Ectodermal cell (in vitro differentiated cells): ENCODE measurements at regions not wholly inside any gene's neighbourhood (a gene's known extent, or its start where the extent isn't known, plus 50 kb on each side); places are given as distances from the start of the nearest gene placed in this dataset.
"Not testable (repeated sequence)": the region's sequence is repeated elsewhere in the genome, so short reads cannot be mapped to it uniquely, and the experiment has no call there.

Source experiments
- H3K27ac ChIP-seq: 2 replicates; pipeline ENCODE4 v1.7.0; 2013; ENCODE audit warnings: mild to moderate bottlenecking, low read depth, low read length; ENCODE audit not compliant: insufficient read depth, poor library complexity, severe bottlenecking
- H3K27me3 ChIP-seq: 2 replicates; pipeline ENCODE4 v1.7.0; 2013; ENCODE audit warnings: mild to moderate bottlenecking, low read length; ENCODE audit not compliant: insufficient read depth, control insufficient read depth, poor library complexity, severe bottlenecking
- H3K36me3 ChIP-seq: one replicate; pipeline ENCODE4 v1.7.0; 2013; ENCODE audit warnings: low read length; ENCODE audit not compliant: control insufficient read depth, insufficient read depth
- H3K4me1 ChIP-seq: one replicate; pipeline ENCODE4 v1.7.0; 2013; ENCODE audit warnings: low read length; ENCODE audit not compliant: control insufficient read depth, insufficient read depth
- H3K4me3 ChIP-seq: 2 replicates; pipeline ENCODE4 v1.7.0; 2013; ENCODE audit warnings: low read depth, low read length, control low read depth; ENCODE audit not compliant: insufficient read depth
- H3K9me3 ChIP-seq: 2 replicates; pipeline ENCODE4 v1.7.0; 2013; ENCODE audit warnings: mild to moderate bottlenecking, low read length, moderate library complexity; ENCODE audit not compliant: control insufficient read depth
- WGBS, 2 experiments: methylation state at CpG; one replicate each; pipeline ENCODE4 v1.1.7; 2013; ENCODE audit warnings: missing lambda C conversion rate in 2 of 2; 5-methylcytosine and 5-hydroxymethylcytosine counted together

DNA sequence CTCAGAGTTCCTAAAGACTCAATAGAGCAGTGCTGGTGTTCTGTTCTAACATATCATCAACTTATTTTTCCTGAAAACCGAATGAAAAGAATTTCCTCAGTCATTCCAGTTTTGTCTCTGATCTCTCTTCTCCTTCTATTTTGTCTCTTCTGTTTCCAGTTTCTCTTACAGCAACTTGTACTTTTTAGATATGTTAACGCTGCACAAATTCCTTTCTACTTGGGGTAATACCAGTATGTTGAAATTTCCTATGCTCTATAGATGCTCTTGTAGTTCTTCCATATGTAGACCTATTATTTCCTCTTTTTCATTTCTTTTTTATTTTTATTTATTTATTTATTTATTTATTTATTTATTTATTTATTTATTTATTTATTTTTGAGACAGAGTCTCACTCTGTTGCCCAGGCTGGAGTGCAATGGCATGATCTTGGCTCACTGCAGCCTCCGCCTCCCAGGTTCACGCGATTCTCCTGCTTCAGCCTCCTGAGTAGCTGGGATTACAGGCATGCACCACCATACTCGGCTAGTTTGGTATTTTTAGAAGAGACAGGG, 80.3 kb downstream of the LYZL2 start:
- H3K36me3 ChIP-seq, H3K4me3 ChIP-seq, H3K4me1 ChIP-seq, H3K9me3 ChIP-seq, H3K27me3 ChIP-seq, H3K27ac ChIP-seq: not testable (repeated sequence)
- 94 to 96% methylated on average over 5 to 6 of the region's 6 CpGs for WGBS, 2 experiments

DNA sequence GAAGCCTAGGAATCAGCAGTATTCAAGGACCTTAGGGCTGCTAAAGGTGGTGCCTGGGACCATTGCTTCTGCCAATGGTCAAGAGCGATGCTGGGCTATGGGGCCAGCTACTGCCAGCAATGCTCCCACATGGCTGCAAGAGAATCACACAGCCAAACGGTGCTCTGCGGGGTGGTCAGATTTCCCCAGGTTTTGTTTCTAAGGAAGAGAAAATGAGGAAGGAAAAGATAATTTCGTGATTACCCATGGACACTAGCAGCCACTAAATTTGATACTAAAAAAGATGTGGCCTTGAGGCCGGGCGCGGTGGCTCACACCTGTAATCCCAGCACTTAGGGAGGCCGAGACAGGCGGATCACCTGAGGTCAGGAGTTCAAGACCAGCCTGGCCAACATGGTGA, 83.0 kb downstream of the LYZL2 start:
- H3K36me3 ChIP-seq, result no peaks in the 10 kb centered on the region
- no peaks in the 10 kb centered on the region for H3K27me3 ChIP-seq
- no peak overlapping the region for H3K4me3 ChIP-seq
- H3K4me1 ChIP-seq, result no peaks in the 10 kb centered on the region
- H3K9me3 ChIP-seq, result no peaks in the 10 kb centered on the region
- WGBS, 2 experiments, result 86 to 87% methylated on average over 9 of the region's 9 CpGs
- H3K27ac ChIP-seq, result no peak overlapping the region

DNA sequence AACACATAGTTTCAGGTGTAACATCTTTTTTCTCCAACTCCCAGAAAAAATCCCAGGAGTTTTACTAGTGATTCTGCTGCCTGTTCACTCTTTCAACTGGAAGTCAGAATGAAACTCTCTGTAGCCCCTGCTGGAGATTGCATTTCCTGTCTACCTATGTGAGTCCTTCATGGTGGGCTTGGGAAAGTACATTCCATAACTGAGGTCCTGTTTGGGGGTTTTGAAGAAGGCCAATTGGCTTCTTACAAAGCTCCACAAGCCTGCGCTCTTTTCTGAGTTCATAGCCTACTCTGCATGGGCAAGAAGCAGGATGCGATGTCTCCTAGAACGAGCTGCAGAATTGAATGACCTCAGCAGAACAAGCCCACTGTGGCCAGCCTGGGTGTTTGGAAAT, 86.7 kb downstream of the LYZL2 start:
- H3K27me3 ChIP-seq, result no peaks in the 10 kb centered on the region
- H3K36me3 ChIP-seq, result no peaks in the 10 kb centered on the region
- WGBS, 2 experiments, result 90 to 91% methylated on average over 3 of the region's 3 CpGs
- H3K4me3 ChIP-seq, result no peak overlapping the region
- no peaks in the 10 kb centered on the region for H3K9me3 ChIP-seq
- H3K4me1 ChIP-seq, result no peaks in the 10 kb centered on the region
- no peak overlapping the region for H3K27ac ChIP-seq

DNA sequence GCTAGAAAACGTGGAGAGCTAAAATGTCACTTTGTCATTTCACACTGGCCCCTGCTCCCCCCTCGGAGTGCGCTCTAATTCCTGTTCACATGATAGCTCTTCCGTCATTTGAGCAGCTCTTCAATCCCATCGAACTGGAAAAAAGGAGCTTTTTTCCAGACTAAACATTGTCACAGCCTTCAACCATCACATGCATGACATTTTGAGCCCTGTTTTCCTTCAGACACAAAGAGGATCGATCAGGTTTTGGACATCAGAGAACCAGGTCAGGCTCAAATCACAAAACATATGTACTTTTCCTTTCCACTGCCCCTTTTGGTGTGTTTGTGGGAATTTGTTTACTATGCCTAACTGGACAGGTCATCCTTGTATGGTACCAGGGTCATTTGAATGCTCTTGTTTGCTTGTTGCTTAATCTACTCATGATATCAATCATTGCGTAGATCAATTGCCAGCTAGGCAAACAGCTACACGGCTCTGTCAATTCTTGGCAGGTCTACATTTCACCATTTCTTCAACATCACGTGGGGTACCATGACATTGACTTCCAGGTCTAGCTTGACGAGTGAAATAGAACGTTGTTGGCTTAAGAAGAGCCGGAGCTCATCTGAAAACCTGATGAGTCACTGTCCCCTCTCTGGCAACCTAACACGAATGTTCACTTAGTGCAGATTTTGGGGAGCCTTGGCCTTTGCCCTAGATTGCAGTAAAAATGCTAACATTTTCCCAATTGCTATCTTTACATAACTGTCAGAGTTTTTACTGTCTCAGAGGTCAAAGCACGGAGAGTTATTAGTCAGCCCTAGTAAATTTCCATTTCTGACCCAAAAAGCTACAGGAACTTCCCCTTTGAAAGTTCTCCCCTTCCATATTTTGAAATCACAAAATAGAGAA, 87.3 kb downstream of the LYZL2 start:
- H3K4me3 ChIP-seq, result no peak overlapping the region
- no peaks in the 10 kb centered on the region for H3K9me3 ChIP-seq
- H3K27me3 ChIP-seq, result no peaks in the 10 kb centered on the region
- H3K36me3 ChIP-seq, result no peaks in the 10 kb centered on the region
- no peaks in the 10 kb centered on the region for H3K4me1 ChIP-seq
- WGBS, 2 experiments, result 83 to 86% methylated on average over 14 of the region's 14 CpGs
- H3K27ac ChIP-seq, result no peak overlapping the region

DNA sequence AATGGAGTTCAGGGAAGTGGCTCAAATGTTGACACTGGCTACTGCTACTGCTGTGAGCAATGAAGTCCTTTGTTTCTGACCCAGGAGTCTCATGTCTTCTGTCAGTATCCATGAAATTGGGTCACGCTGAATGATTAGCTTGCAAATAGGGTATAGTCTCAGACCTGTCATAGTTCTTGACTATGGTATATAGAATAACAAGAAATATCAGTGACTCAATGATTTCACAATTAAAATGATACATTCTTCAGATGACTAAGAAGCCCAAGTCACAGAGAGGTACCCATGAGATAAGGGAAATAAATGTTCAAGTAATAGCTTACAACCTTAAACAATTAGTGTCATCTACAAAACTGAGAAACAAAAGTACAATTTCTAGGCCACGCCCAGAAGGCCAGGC, 89.3 kb downstream of the LYZL2 start:
- H3K4me1 ChIP-seq, result no peaks in the 10 kb centered on the region
- no peaks in the 10 kb centered on the region for H3K36me3 ChIP-seq
- H3K9me3 ChIP-seq, result no peaks in the 10 kb centered on the region
- 88 to 100% methylated on average over 2 of the region's 2 CpGs for WGBS, 2 experiments
- H3K27ac ChIP-seq, result no peak overlapping the region
- no peaks in the 10 kb centered on the region for H3K27me3 ChIP-seq
- H3K4me3 ChIP-seq, result no peak overlapping the region

DNA sequence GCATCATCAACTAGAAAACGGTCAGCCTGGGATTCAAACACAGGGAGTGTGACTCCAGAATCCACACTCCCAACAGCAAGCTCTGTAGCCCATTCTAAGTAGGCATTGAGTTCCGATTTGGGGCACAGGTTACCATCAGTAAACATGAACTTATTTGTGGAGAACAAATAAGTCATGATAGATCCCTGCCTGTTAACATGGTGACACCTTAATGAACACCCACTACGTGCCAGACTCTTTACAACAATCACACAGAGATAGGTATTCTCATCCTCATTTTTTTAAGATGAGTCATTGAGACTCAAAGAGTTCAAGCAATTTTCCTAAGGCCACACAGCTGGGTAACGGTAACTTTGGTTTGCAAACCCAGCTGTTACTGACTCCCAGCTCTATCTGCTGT, 91.5 kb downstream of the LYZL2 start:
- Histone ChIP-seq H3K4me1 (no peaks in the 10 kb centered on the region), H3K9me3 (no peaks in the 10 kb centered on the region), H3K27me3 (no peaks in the 10 kb centered on the region), H3K4me3 (no peak overlapping the region), H3K27ac (no peak overlapping the region), H3K36me3 (no peaks in the 10 kb centered on the region)
- 72 to 78% methylated on average over 4 of the region's 4 CpGs for WGBS, 2 experiments

DNA sequence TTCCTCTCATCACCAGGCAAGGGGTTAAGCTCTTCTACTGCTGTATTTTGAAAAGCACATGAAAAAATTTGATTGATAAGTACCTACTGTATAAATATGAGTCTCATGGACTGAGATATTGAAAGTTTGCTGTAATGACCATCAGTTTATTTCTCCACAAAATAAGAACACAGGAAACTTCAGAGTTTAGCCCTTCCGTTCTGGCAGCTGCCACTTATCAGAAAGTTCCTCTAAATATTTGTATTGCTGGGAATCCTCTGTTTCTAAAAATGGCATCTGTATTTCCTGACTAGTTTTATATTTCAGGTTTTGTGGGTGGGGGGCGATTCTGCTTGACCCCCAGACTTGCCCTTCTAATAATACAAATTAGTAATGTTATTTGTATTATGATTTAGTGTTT, 92.0 kb downstream of the LYZL2 start:
- no peak overlapping the region for H3K27ac ChIP-seq
- H3K9me3 ChIP-seq, result no peaks in the 10 kb centered on the region

DNA sequence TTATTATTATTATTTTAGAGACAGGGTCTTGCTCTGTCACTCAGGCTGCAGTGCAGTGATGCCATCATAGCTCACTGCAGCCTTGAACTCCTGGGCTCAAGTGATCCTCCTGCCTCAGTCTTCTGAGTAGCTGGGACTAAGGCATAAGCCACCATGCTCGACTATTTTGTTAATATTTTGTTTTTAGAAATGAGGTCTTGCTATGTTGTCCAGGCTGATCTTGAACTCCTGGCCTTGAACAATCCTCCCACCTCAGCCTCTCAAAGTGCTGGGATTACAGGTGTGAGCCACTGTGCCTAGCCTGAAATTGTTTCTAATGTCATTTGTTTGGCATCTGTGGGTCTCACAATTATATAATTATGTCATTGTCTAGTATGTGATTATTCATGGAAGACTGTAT, 92.4 kb downstream of the LYZL2 start:
- not testable (repeated sequence) for H3K4me3 ChIP-seq, H3K27ac ChIP-seq, H3K4me1 ChIP-seq, H3K27me3 ChIP-seq, H3K9me3 ChIP-seq, H3K36me3 ChIP-seq
- 82 to 96% methylated on average over 1 of the region's 1 CpG for WGBS, 2 experiments

More for the DNA sequence above, 92.0 kb downstream of the LYZL2 start:
- WGBS, 2 experiments, result 89 to 100% methylated on average over 1 of the region's 2 CpGs
- no peaks in the 10 kb centered on the region for H3K27me3 ChIP-seq
- H3K36me3 ChIP-seq, result no peaks in the 10 kb centered on the region
- no peaks in the 10 kb centered on the region for H3K4me1 ChIP-seq
- H3K4me3 ChIP-seq, result no peak overlapping the region

DNA sequence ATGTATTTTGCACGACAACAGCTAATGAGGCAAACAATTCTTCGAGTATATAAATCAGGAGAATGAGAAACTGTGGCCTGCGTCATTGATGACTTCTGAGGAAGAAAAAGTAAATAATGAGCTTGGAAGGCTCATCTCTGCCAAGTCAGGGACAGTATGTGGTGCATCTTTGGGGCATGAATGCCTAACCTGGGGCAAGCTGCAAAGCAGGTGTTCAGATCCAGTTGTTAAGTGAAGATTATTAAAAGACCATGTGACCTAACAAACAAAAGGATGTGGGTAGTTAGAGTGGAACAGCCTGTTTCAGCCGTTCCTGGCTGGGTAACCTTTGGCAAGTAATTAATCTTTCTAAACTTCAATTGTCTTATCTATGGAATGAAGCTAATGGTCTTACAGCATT, 93.0 kb downstream of the LYZL2 start:
- WGBS, 2 experiments, result 91 to 96% methylated on average over 3 to 4 of the region's 4 CpGs
- H3K4me1 ChIP-seq, result no peaks in the 10 kb centered on the region
- H3K4me3 ChIP-seq, result no peak overlapping the region
- no peak overlapping the region for H3K27ac ChIP-seq
- no peaks in the 10 kb centered on the region for H3K9me3 ChIP-seq
- no peaks in the 10 kb centered on the region for H3K36me3 ChIP-seq
- H3K27me3 ChIP-seq, result no peaks in the 10 kb centered on the region

DNA sequence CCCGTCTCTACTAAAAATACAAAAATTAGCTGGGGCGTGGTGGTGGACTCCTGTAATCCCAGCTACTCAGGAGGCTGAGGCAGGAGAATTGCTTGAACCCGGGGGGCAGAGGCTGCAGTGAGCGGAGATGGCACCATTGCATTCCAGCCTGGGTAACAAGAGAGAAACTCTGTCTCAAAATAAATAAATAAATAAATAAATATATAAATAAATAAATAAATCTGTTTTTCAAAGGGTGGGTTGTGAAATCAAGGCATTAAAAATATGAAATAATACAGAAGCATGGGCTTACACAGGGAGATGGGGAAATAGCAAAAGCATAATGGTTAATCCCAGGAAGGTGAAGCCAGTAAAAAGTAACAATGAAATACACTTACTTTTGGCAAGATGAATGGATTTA, 93.9 kb downstream of the LYZL2 start:
- Histone ChIP-seq H3K36me3 (no peaks in the 10 kb centered on the region), H3K27me3 (no peaks in the 10 kb centered on the region), H3K9me3 (no peaks in the 10 kb centered on the region), H3K4me1 (no peaks in the 10 kb centered on the region), H3K4me3 (no peak overlapping the region), H3K27ac (no peak overlapping the region)
- WGBS, 2 experiments, result 96% methylated on average over 4 of the region's 4 CpGs
